Right ventricle myocardium inferior (tissue), 1 donor: ENCODE measurements at regions not wholly inside any gene's neighbourhood (a gene's known extent, or its start where the extent isn't known, plus 50 kb on each side); places are given as distances from the start of the nearest gene placed in this dataset.

Experiments used
- ATAC-seq: fragments of 200-7000 bp; cut with Tn5 transposase; one replicate; pipeline ENCODE4 v1.9.1; 2020; ENCODE audit warnings: mild to moderate bottlenecking, moderate library complexity
- DNase-seq: peaks from one replicate; pipeline ENCODE4 v3.0.0; 2021; ENCODE audit errors: missing footprints
- intact Hi-C: fragments of 100-400 bp; cut with DNase I; formaldehyde crosslinking; loops from one replicate; pipeline ENCODE4 v1.11.0; 2022
- donor health status: DM: no; HTN: yes; CAD: no; lungs with severe emphysema.

DNA sequence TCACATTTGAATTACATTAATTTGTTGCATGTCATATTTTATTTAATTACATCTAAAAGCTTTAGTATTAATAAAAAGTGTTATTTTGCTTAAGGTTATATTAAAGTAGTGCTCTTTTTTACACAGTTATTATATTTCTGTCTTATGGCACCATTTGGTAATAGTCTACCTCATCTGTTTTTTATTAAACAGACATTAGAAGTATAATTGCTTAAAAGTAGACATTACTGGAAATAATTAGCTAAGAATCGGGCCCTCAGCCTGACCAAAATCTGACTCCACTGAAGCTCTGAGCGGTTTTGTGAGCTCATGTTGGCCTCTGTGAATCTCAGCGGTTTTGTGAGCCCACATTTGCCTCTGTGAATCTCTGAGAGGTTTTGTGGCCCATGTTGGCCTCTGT is 102.5 kb upstream of the SNTG2 start:
- ATAC-seq, result no peak
- intact Hi-C loops, result no loop called here

GRCh38 chr2:847669-848068 is 103.0 kb upstream of the SNTG2 start:
- intact Hi-C loops, result no loop called here
- ATAC-seq, result no peak

More for the DNA sequence above, 102.5 kb upstream of the SNTG2 start:
- no peak for DNase-seq

GRCh38 chr2:844715-845114 is 105.9 kb upstream of the SNTG2 start:
- no peak for ATAC-seq

More at GRCh38 chr2:847669-848068, 103.0 kb upstream of the SNTG2 start:
- no peak for DNase-seq

GRCh38 chr2:842151-842803 is 108.4 kb upstream of the SNTG2 start:
- ATAC-seq (no peak), DNase-seq (no peak)
- intact Hi-C loops, result no loop called here

More at GRCh38 chr2:844715-845114, 105.9 kb upstream of the SNTG2 start:
- no peak for DNase-seq
- intact Hi-C loops, result no loop called here

DNA sequence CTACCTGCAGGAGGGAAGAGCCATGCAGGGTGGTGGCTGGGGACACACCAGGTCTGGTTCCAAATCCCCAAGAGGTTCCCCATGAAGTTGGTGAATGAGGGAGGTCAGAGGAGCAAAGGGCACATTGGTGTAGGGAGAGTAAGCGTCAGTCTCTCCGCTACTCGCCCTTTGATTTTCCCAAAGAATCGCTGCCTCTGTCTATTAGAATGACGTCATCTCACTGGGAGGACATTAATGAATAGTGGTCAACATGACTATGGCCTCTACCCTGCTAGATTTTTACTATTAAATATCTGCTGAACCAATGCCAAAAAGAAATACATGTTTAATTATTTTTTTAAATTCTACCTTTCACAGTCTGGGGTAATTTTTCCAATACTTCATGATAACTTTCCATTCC is 109.6 kb upstream of the SNTG2 start:
- intact Hi-C loops, result no loop called here
- DNase-seq (no peak), ATAC-seq (no peak)

GRCh38 chr2:834233-834632 is 116.4 kb upstream of the SNTG2 start:
- intact Hi-C loops, result no loop called here
- DNase-seq, result no peak
- no peak for ATAC-seq

GRCh38 chr2:833180-833579 is 117.5 kb upstream of the SNTG2 start:
- DNase-seq, result no peak
- intact Hi-C loops, result no loop called here
- no peak for ATAC-seq

- ATAC-seq (no peak), DNase-seq (no peak)
- intact Hi-C loops, result no loop called here
Observed at GRCh38 chr2:832635-833034, 118.0 kb upstream of the SNTG2 start.

GRCh38 chr2:831622-832021 is 119.0 kb upstream of the SNTG2 start:
- intact Hi-C loops, result no loop called here

GRCh38 chr2:831225-831536 is 119.5 kb upstream of the SNTG2 start:
- DNase-seq (no peak), ATAC-seq (no peak)
- intact Hi-C loops, result no loop called here

More at GRCh38 chr2:831622-832021, 119.0 kb upstream of the SNTG2 start:
- no peak for ATAC-seq
- no peak for DNase-seq

DNA sequence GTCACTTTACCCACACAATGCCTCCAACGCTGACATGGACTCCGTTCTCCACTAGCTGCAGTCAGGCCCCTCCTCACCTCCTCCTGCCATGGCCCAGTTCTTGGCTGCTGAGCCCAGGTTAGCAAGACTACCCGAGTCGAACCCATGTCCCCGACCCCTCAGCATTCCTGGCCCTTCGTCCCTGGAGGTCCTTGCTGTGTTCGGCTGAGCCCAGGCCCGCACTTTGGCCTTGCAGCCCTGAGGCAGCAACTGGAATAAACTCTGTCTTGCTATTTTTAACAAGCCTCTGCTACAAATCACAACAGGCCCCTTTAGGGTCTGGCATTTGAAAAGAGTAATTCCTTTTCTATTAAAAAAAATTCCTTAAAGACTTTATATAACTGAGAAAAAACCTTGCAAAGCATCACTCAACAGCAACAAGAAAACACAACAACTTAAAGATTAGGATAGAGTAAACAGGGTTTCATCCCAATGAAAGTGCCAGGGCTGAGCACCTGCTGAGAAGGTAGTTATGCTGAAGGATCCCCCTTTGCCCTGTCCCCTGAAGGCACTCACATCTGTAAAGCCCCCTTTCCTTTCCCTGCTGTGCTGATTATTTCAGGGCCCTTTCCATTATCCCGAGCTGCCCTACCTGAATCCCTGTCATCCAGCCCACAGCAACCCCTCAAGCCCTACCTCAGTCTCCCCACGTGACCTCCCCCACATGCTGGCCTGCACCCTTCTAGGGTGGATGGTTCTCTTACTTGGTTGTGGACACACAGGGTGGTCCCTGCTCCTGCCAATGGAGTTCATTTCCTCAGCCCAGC is 120.0 kb upstream of the SNTG2 start:
- DNase-seq (no peak), ATAC-seq (no peak)
- intact Hi-C loops, result no loop called here

- no peak for ATAC-seq
- no peak for DNase-seq
- intact Hi-C loops, result no loop called here
Observed at GRCh38 chr2:829047-829446, 121.6 kb upstream of the SNTG2 start.

GRCh38 chr2:824954-825353 is 125.7 kb upstream of the SNTG2 start:
- ATAC-seq (no peak), DNase-seq (no peak)
- intact Hi-C loops, result no loop called here

GRCh38 chr2:824524-824923 is 126.1 kb upstream of the SNTG2 start:
- no peak for ATAC-seq
- DNase-seq, result no peak
- intact Hi-C loops, result no loop called here

DNA sequence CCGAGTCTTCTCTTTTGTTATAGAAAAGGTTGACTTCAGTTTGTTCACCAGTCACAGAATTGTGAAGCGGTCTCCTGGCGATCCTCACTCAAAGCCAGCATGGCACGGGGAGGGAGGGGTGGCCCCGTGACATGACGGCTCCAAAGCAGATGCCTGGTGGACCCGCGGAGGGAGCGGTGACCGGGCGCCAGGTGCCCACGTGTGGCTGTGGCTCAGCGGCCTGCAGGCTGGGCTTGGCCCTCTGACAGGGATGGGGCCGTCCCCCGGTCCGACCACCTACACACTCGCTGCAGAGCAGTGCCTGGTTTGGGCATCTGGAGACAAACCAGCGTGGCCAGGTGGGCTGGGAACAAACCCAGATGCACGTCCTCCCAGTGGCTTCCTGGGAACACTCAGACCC is 129.1 kb upstream of the SNTG2 start:
- ATAC-seq, result no peak
- DNase-seq, result no peak
- intact Hi-C loops, result no loop called here

- intact Hi-C loops, result no loop called here
- no peak for ATAC-seq
- no peak for DNase-seq
Observed at GRCh38 chr2:819601-820000, 131.0 kb upstream of the SNTG2 start.

GRCh38 chr2:819121-819520 is 131.5 kb upstream of the SNTG2 start:
- DNase-seq (no peak), ATAC-seq (no peak)
- intact Hi-C loops, result no loop called here

- intact Hi-C loops, result no loop called here
- ATAC-seq, result no peak
- no peak for DNase-seq
Observed at GRCh38 chr2:817336-818015, 133.2 kb upstream of the SNTG2 start.

DNA sequence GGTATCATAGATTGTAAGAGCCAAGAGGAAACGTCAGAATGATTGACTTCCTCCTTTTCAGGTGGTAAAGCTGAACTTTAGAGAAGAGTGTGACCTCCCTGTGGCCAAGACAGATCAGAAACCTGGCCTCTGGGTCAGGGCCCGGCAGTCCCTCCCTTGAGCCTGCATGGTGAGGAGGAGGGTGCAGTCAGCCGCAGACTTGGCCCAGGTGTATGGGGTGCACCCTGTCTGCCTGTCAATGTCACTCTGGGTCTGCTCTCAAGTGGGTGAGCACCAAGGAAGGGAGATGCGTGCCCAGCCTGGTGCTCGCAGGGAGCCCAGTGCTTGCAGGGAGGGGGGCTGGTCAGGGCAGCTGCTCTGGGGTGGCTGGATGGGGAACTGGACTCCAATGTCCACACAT is 134.4 kb upstream of the SNTG2 start:
- intact Hi-C loops, result no loop called here
- ATAC-seq, result no peak
- no peak for DNase-seq

DNA sequence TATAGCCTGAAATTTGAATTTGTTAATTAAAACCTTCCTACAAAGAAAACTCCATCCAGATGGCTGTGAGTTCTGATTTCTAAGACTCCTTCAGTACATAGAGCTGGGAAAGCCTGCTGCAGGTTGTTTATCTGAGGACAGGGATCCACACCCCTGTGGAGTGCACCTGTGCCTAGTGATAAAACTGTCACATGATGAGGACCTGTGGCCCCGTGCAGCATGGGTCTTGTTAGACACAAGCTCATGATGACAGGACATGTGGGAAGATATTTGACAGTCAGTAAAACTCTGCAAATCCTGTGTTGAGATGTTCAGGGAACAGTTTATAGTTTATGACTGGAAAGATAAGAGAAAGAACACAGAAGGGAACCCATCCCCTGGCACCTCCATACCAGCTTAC is 133.2 kb upstream of the TMEM18 start:
- intact Hi-C loops, result no loop called here
- no peak for ATAC-seq
- no peak for DNase-seq
